Vagina (tissue), 2 donors: ENCODE measurements at regions not wholly inside any gene's neighbourhood (a gene's known extent, or its start where the extent isn't known, plus 50 kb on each side); places are given as distances from the start of the nearest gene placed in this dataset.
A peak's percentile ranks its signal among the peaks of the same experiment; 100 is the strongest.

ENCODE experiments used
- DNase-seq, 2 donors: peaks; one replicate each; pipeline ENCODE4 v3.0.0-alpha.2; 2017; ENCODE audit errors: extremely low spot score in 2 of 2
- H3K27ac ChIP-seq: fragments of 200-600 bp; sonication (generic); one replicate; pipeline ENCODE4 v1.5.1; 2019
- H3K27me3 ChIP-seq: fragments of 200-600 bp; sonication (generic); one replicate; pipeline ENCODE4 v1.5.1; 2019
- H3K36me3 ChIP-seq, 2 donors: fragments of 200-600 bp; sonication (generic); one replicate each; pipeline ENCODE4 v1.5.1; 2017 to 2019
- H3K4me1 ChIP-seq: fragments of 200-600 bp; sonication (generic); one replicate; pipeline ENCODE4 v1.5.1; 2019
- H3K4me3 ChIP-seq, 2 donors: fragments of 200-600 bp; sonication (generic); 1 replicate in 1 of 2; 2 replicates in 1 of 2; pipeline ENCODE4 v1.5.1; 2016 to 2019
- H3K9me3 ChIP-seq: fragments of 200-600 bp; sonication (generic); one replicate; pipeline ENCODE4 v1.5.1; 2019
- POLR2A ChIP-seq, 2 donors: fragments of 450-650 bp; IDR thresholded peaks; one replicate each; pipeline ENCODE4 v1.6.1; 2017; ENCODE audit warnings: antibody characterized with exemption in 2 of 2, mild to moderate bottlenecking in 2 of 2, moderate library complexity in 2 of 2
- POLR2AphosphoS5 ChIP-seq, 2 donors: sonication (generic); formaldehyde crosslinking; IDR thresholded peaks; one replicate each; pipeline ENCODE4 v1.9.0; 2017; ENCODE audit warnings: antibody characterized with exemption in 2 of 2, mild to moderate bottlenecking in 2 of 2, low read depth in 1 of 2; ENCODE audit not compliant: insufficient read depth in 1 of 2
- intact Hi-C: fragments of 100-400 bp; cut with DNase I; formaldehyde crosslinking; loops from one replicate; pipeline ENCODE4 v1.15.1; 2023
- TF ChIP-seq, protein P1 (sequence below), 3 experiments: fragments of 450-650 bp in 2 of 3; fragments of 200-600 bp in 1 of 3; sonication (generic) in 1 of 3; IDR thresholded peaks; one replicate each; pipeline ENCODE4 v1.5.1; 2017 to 2019; ENCODE audit warnings: antibody characterized with exemption in 3 of 3, mild to moderate bottlenecking in 2 of 3, moderate library complexity in 2 of 3

DNA sequence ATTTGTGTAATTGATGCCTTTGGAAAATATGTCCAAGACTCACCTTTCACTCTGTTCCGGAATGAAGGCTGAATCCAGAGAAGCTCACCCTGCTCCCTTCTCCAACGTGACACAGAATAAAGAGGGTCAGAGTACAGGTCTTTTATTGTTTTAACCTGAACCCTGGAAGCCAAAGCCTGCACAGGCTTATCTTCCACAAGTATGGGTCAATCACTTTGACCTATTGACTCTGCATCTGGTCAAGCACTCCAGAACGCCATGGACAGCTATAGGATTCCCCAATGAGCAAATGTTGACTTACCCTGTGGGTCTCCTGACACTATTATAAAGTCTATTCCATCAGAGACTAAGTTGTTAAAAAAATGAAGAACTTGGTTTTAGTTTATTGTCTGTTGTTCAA is 158.4 kb upstream of the MYLIP start:
- H3K4me1 ChIP-seq, result no peaks in the 10 kb centered on the region
- H3K9me3 ChIP-seq, result no peaks in the 10 kb centered on the region
- no peak overlapping the region for H3K27ac ChIP-seq
- TF ChIP-seq POLR2AphosphoS5 (IDR thresholded peaks at IDR 0.05; ENCODE audit: insufficient read depth in 1 of 2, low read depth in 1 of 2), result no peak
- TF ChIP-seq POLR2A (IDR thresholded peaks at IDR 0.05), result no peak
- TF ChIP-seq, protein P1, sequence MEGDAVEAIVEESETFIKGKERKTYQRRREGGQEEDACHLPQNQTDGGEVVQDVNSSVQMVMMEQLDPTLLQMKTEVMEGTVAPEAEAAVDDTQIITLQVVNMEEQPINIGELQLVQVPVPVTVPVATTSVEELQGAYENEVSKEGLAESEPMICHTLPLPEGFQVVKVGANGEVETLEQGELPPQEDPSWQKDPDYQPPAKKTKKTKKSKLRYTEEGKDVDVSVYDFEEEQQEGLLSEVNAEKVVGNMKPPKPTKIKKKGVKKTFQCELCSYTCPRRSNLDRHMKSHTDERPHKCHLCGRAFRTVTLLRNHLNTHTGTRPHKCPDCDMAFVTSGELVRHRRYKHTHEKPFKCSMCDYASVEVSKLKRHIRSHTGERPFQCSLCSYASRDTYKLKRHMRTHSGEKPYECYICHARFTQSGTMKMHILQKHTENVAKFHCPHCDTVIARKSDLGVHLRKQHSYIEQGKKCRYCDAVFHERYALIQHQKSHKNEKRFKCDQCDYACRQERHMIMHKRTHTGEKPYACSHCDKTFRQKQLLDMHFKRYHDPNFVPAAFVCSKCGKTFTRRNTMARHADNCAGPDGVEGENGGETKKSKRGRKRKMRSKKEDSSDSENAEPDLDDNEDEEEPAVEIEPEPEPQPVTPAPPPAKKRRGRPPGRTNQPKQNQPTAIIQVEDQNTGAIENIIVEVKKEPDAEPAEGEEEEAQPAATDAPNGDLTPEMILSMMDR (IDR thresholded peaks at IDR 0.05), result no peak
- H3K36me3 ChIP-seq, result no peaks in the 10 kb centered on the region
- peak; percentile 4 to 40 for DNase-seq
- H3K4me3 ChIP-seq, result no peak overlapping the region
- intact Hi-C loops, result no loop called here
- H3K27me3 ChIP-seq, result no peaks in the 10 kb centered on the region

DNA sequence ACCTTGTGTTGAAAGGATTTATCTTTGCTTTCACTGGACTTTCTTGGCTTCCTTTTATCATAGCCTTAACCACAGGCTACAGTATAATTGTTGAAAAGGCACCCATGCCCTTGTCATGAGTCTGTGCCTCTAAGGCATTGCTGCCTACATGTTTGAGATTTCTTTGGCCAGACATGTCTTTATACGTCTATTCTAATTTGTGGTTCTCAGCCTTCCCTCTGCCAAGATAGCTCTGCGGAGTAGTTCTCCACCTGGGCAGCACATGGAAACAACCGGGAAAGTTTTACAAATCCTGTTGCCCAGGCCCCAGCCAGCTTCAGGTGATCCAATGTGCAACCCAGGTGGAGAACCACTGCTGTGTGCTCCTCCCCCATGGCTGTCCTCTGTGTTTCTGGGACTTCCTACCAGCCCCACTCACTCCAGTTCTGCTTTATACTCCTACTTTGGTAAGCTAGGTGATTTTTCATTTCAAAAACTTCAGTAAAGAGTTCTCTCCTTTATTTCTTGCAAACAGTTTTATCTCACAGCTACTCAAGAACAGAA is 159.6 kb upstream of the MYLIP start:
- intact Hi-C loops, result no loop called here
- H3K4me1 ChIP-seq, result no peaks in the 10 kb centered on the region
- no peaks in the 10 kb centered on the region for H3K27me3 ChIP-seq
- DNase-seq, result peak; percentile 83 to 96
- no peak overlapping the region for H3K4me3 ChIP-seq
- H3K27ac ChIP-seq, result no peak overlapping the region
- TF ChIP-seq, protein P1 (IDR thresholded peaks at IDR 0.05), result no peak
- no peak for TF ChIP-seq POLR2AphosphoS5 (IDR thresholded peaks at IDR 0.05; ENCODE audit: insufficient read depth in 1 of 2, low read depth in 1 of 2)
- TF ChIP-seq POLR2A (IDR thresholded peaks at IDR 0.05), result no peak
- H3K9me3 ChIP-seq, result no peaks in the 10 kb centered on the region
- H3K36me3 ChIP-seq, result no peaks in the 10 kb centered on the region

DNA sequence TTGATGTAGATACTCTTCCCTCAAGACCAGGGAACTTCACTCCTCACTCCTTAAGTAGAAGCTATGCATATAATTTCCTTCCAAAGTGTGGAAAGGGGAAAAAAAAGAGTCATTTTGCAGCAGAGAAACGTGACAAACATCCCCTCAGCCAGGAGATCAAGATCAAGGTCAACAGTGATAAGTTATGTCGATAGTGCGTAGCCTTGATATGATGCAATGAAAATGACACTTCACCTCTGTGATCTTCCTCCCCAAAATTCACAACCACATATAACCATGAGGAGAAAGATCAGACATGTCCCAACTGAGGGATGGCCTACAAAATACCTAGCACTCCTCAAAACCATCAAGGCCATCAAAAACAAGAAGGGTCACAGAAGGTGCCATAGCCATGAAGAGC is 160.4 kb upstream of the MYLIP start:
- no peaks in the 10 kb centered on the region for H3K9me3 ChIP-seq
- H3K4me1 ChIP-seq, result no peaks in the 10 kb centered on the region
- H3K27me3 ChIP-seq, result no peaks in the 10 kb centered on the region
- no peak overlapping the region for H3K4me3 ChIP-seq
- no peaks in the 10 kb centered on the region for H3K36me3 ChIP-seq
- TF ChIP-seq POLR2AphosphoS5 (IDR thresholded peaks at IDR 0.05; ENCODE audit: insufficient read depth in 1 of 2, low read depth in 1 of 2), result no peak
- no peak overlapping the region for H3K27ac ChIP-seq
- peak in 1 of 2 donors; percentile 2 for DNase-seq
- intact Hi-C loops, result no loop called here

DNA sequence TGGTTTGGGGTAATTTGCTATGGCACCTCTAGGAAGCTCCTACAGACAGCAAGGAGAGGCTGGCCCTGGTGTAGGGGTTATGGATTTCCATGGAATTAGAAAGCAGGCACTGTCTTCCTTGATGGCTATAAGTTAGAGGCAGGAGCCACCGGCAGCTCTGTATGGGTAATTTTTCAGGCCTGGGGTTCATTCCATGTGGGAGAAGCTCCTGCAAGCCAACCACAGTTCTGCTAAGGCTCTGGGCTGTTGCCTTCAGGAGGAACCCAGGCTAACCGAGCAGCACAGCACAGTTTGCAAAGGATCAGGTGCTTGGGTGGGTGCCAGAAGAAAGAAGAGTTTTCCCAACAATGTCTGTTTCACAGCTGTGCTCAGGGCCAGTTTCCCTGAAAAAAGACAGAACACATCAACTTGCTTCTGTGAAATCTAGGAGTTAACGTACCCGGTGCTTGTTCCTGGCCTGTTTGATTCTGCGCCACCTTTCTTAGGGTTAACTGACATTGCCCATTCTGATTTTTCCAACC is 162.8 kb upstream of the MYLIP start:
- H3K27ac ChIP-seq, result no peak overlapping the region
- peak; percentile 54 to 67 for DNase-seq
- H3K36me3 ChIP-seq, result no peaks in the 10 kb centered on the region
- TF ChIP-seq, protein P1 (IDR thresholded peaks at IDR 0.05), result no peak
- no peak for TF ChIP-seq POLR2A (IDR thresholded peaks at IDR 0.05)
- no peak for TF ChIP-seq POLR2AphosphoS5 (IDR thresholded peaks at IDR 0.05; ENCODE audit: insufficient read depth in 1 of 2, low read depth in 1 of 2)
- H3K27me3 ChIP-seq, result no peaks in the 10 kb centered on the region
- H3K4me3 ChIP-seq, result no peak overlapping the region
- intact Hi-C loops, result no loop called here
- no peaks in the 10 kb centered on the region for H3K4me1 ChIP-seq
- no peaks in the 10 kb centered on the region for H3K9me3 ChIP-seq

DNA sequence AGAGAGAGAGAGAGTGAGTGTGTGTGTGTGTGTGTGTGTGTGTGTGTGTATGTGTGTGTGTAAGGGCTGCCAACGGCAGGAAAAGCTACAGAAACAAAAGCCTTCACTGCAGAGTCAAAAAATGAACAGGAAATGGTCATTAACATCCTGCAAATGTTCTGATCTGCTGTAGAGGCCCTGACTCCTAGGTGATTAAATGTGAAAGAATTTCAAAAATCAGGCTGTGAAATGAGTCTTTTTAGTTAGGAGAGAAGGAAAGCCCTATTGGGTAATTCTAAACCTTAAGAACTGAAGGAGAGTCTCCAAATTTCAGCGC is 166.5 kb upstream of the MYLIP start:
- no peak overlapping the region for H3K4me3 ChIP-seq
- H3K27me3 ChIP-seq, result no peaks in the 10 kb centered on the region
- DNase-seq, result peak; percentile 27 to 43
- H3K4me1 ChIP-seq, result no peaks in the 10 kb centered on the region
- no peaks in the 10 kb centered on the region for H3K36me3 ChIP-seq
- TF ChIP-seq POLR2A (IDR thresholded peaks at IDR 0.05), result no peak
- TF ChIP-seq, protein P1 (IDR thresholded peaks at IDR 0.05), result no peak
- TF ChIP-seq POLR2AphosphoS5 (IDR thresholded peaks at IDR 0.05; ENCODE audit: insufficient read depth in 1 of 2, low read depth in 1 of 2), result no peak
- intact Hi-C loops, result no loop called here
- no peaks in the 10 kb centered on the region for H3K9me3 ChIP-seq
- H3K27ac ChIP-seq, result no peak overlapping the region
